Vagina (tissue), 2 donors: ENCODE measurements at regions not wholly inside any gene's neighbourhood (a gene's known extent, or its start where the extent isn't known, plus 50 kb on each side); places are given as distances from the start of the nearest gene placed in this dataset.

Experiments used
- DNase-seq, 2 donors: peaks; one replicate each; pipeline ENCODE4 v3.0.0-alpha.2; 2017; ENCODE audit errors: extremely low spot score in 2 of 2
- H3K27ac ChIP-seq: fragments of 200-600 bp; sonication (generic); one replicate; pipeline ENCODE4 v1.5.1; 2019
- H3K27me3 ChIP-seq: fragments of 200-600 bp; sonication (generic); one replicate; pipeline ENCODE4 v1.5.1; 2019
- H3K36me3 ChIP-seq, 2 donors: fragments of 200-600 bp; sonication (generic); one replicate each; pipeline ENCODE4 v1.5.1; 2017 to 2019
- H3K4me1 ChIP-seq: fragments of 200-600 bp; sonication (generic); one replicate; pipeline ENCODE4 v1.5.1; 2019
- H3K4me3 ChIP-seq, 2 donors: fragments of 200-600 bp; sonication (generic); 1 replicate in 1 of 2; 2 replicates in 1 of 2; pipeline ENCODE4 v1.5.1; 2016 to 2019
- H3K9me3 ChIP-seq: fragments of 200-600 bp; sonication (generic); one replicate; pipeline ENCODE4 v1.5.1; 2019
- POLR2A ChIP-seq, 2 donors: fragments of 450-650 bp; IDR thresholded peaks; one replicate each; pipeline ENCODE4 v1.6.1; 2017; ENCODE audit warnings: antibody characterized with exemption in 2 of 2, mild to moderate bottlenecking in 2 of 2, moderate library complexity in 2 of 2
- POLR2AphosphoS5 ChIP-seq, 2 donors: sonication (generic); formaldehyde crosslinking; IDR thresholded peaks; one replicate each; pipeline ENCODE4 v1.9.0; 2017; ENCODE audit warnings: antibody characterized with exemption in 2 of 2, mild to moderate bottlenecking in 2 of 2, low read depth in 1 of 2; ENCODE audit not compliant: insufficient read depth in 1 of 2
- intact Hi-C: fragments of 100-400 bp; cut with DNase I; formaldehyde crosslinking; loops from one replicate; pipeline ENCODE4 v1.15.1; 2023
- TF ChIP-seq, protein P1 (sequence below), 3 experiments: fragments of 450-650 bp in 2 of 3; fragments of 200-600 bp in 1 of 3; sonication (generic) in 1 of 3; IDR thresholded peaks; one replicate each; pipeline ENCODE4 v1.5.1; 2017 to 2019; ENCODE audit warnings: antibody characterized with exemption in 3 of 3, mild to moderate bottlenecking in 2 of 3, moderate library complexity in 2 of 3

DNA sequence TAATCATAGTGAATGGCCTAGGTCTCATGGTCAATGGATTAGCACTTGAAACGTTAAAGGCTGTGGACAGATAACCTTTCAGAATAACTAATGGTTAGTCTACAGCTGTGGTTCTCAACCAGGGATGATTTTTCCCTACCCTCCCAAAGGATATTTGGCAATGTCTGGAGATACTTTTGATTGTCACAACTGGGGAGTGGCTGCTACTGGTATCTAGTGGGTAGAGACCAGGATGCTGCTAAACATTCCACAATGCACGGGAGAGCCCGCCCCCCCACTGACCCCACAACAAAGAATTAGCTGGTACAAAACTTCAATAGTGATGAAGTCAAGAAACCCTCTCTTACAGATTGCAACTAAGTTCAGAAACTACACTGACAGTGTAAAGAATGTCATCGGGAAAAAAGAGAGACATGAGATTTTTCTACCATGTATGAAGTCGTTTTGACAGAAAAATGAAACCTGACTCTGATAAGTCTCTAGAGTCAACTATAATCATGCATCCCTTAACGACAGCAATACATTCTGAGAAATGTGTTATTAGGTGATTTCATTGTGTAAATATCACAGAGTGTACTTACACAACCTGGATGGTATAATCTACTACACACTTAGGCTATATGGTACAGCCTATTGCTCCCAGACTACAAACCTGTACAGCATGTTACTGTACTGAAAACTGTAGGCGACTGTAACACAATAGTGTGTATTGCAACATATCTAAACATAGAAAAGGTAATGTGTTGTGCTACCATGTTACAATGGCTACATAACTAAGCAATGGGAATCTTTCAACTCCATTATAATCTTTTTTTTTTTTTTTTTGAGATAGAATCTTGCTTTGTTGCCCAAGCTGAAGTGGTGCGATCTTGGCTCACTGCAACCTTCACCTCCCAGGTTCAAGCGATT, 49.7 kb upstream of the PRDX6 start:
- Histone ChIP-seq H3K4me1 (peaks cover 28% of the 10 kb centered on the region), H3K4me3 (no peak overlapping the region), H3K27ac (no peak overlapping the region), H3K27me3 (no peaks in the 10 kb centered on the region), H3K9me3 (no peaks in the 10 kb centered on the region), H3K36me3 (no peaks in the 10 kb centered on the region)
- no peak for TF ChIP-seq POLR2AphosphoS5 (IDR thresholded peaks at IDR 0.05; ENCODE audit: insufficient read depth in 1 of 2, low read depth in 1 of 2)
- TF ChIP-seq, protein P1, sequence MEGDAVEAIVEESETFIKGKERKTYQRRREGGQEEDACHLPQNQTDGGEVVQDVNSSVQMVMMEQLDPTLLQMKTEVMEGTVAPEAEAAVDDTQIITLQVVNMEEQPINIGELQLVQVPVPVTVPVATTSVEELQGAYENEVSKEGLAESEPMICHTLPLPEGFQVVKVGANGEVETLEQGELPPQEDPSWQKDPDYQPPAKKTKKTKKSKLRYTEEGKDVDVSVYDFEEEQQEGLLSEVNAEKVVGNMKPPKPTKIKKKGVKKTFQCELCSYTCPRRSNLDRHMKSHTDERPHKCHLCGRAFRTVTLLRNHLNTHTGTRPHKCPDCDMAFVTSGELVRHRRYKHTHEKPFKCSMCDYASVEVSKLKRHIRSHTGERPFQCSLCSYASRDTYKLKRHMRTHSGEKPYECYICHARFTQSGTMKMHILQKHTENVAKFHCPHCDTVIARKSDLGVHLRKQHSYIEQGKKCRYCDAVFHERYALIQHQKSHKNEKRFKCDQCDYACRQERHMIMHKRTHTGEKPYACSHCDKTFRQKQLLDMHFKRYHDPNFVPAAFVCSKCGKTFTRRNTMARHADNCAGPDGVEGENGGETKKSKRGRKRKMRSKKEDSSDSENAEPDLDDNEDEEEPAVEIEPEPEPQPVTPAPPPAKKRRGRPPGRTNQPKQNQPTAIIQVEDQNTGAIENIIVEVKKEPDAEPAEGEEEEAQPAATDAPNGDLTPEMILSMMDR (IDR thresholded peaks at IDR 0.05) = no peak
- no peak for TF ChIP-seq POLR2A (IDR thresholded peaks at IDR 0.05)
- intact Hi-C loops = loop anchor here (10.0 kb wide), 1 partner anchor 397 kb away; the partner anchor contains the start of genes CENPL and DARS2
- no peak for DNase-seq
